Stimulated activated CD8-positive, alpha-beta memory T cell treated with anti-CD3 and anti-CD28 coated beads, Interleukin-2, amount 100 ng/mL, for 48 hours (primary cell): ENCODE measurements at regions not wholly inside any gene's neighbourhood (a gene's known extent, or its start where the extent isn't known, plus 50 kb on each side); places are given as distances from the start of the nearest gene placed in this dataset.
"Not testable (repeated sequence)": the region's sequence is repeated elsewhere in the genome, so short reads cannot be mapped to it uniquely, and the experiment has no call there.

Experiments used
- DNase-seq, 2 donors: peaks; one replicate each; pipeline ENCODE4 v3.0.0-alpha.2; 2020; ENCODE audit warnings: low read depth in 2 of 2

- no peak for DNase-seq
Measured at GRCh38 chrX:9379697-9380551, 84.9 kb upstream of the TBL1X start.

DNA sequence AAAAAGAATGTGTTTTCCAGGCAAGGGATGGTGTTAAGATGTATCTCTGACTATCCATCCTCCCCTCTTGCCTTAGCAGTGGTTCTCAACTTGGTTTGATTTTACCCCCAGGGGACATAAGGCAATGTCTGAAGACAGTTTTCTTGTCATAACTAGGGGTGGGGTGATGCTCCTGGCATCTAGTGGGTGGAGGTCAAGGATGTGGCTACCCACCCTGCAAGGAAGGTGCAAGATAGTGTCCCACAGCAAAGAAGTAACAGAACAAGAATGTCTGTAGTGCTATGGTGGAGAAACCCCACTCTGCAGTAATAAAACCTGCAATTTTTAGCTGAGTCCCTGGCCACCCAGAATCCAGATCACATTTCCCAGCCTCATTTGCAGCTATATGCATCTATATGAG lies 81.2 kb upstream of the TBL1X start:
- no peak for DNase-seq

GRCh38 chrX:9388450-9388849 lies 76.4 kb upstream of the TBL1X start:
- DNase-seq, result no peak

DNA sequence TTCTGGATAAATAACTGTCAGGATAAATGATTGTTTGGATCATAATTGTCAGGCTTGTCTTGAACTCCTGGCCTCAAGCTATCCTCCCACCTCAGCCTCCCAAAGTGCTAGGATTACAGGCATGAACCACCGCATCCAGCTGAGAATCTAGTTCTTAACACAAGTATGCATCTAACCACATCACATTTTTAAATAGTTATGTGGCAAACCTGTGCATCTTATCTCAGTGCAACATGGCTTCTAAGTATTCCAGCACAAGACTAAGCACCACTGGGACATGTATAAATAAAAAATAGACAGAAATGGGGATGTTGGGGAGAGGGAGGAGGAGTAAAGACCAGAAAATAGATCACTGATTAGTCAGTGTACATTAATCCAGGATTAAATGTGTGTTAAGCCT lies 74.7 kb upstream of the TBL1X start:
- DNase-seq, result no peak

DNA sequence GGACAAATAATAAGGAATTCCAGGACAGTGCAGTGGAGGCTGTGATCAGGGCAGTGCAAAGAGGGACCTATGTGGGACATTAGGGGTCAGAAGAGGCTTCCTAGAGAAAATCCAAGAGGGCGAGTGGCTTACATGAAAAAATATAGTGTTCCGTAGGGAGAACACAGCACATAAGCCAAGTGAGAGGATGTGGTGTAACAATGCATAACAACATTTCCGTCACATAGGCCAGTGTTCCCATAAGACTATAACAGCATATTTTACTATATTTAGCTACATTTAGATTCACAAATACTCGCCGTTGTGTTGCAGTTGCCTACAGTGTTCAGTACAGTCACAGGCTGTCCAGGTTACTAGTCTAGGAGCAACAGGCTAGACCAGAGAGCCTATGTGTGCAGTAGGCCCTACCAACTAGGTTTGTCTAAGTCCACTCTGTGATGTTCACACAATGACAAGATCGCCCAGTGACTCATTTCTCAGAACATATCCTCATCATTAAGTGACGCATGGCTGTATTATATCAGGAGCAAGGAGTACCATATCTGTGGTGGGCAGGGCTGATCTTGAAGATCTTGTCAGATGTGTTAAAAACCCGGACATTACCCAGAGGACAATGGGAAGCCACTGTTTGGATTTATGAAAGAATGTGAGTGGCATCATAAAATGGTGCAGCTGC lies 74.0 kb upstream of the TBL1X start:
- DNase-seq, result no peak

DNA sequence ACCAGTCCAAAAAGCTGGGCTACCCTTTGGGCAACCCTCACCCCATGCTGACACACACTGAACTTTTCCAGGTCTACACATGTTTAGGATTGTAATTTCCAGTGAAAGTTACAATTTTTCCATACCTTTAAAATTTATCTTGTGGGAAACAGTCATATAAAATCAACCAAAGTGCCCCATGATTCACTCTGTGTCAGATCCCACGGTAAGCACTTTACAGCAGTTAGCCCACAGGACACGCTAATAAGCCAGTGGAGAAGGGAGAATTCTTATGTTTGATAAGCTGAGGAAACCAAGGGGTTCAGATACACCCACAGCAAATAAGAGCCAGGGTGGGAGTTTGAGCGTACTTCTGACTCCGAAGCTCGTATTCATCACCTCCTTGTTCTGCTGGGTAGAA lies 72.4 kb upstream of the TBL1X start:
- DNase-seq, result no peak

GRCh38 chrX:9393571-9393970 lies 71.3 kb upstream of the TBL1X start:
- no peak for DNase-seq

GRCh38 chrX:9394212-9394611 lies 70.6 kb upstream of the TBL1X start:
- no peak for DNase-seq

GRCh38 chrX:9396930-9397329 lies 67.9 kb upstream of the TBL1X start:
- DNase-seq, result no peak

GRCh38 chrX:9401051-9401450 lies 63.8 kb upstream of the TBL1X start:
- DNase-seq, result no peak

DNA sequence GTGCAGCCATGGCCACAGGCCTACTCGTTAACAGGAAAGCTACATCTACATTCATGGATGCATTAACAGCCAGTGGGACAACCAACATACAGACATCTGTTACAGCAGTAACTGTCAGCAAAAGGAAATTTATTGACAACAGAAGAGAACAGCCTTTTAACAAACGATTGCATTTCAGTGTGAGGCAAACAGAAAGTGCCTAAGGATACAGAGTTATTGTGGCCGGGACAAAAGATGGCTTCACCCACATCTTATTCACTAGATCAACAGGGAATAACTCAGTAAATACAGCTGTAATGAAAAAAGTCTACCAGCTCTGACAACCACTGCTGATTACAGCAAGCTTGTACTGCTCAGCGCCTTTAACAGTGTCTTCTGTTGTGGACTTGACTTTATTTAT lies 61.5 kb upstream of the TBL1X start:
- no peak for DNase-seq

- DNase-seq, result not testable (repeated sequence)
Measured at GRCh38 chrX:9405635-9406034, 59.2 kb upstream of the TBL1X start.

DNA sequence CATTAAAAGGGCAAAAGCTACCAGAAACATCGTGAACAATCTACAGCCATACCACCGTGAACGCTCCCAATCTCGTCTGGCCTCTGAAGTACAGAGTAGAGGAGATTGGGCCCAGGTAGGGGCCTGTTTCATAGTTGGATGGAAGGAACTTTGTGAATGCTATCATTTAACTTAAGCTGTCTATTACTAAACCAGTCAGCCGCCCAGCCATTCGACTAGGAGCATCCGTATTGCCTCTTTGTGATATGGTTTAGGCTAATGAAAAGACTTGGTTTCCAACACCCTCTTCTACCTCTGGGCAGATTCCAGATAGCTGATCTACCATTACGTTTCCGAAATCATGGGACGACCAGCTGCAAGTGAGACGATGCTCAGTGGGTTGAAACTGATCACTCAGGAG lies 54.0 kb upstream of the TBL1X start:
- DNase-seq, result not testable (repeated sequence)

GRCh38 chrX:9411682-9412081 lies 53.2 kb upstream of the TBL1X start:
- not testable (repeated sequence) for DNase-seq

DNA sequence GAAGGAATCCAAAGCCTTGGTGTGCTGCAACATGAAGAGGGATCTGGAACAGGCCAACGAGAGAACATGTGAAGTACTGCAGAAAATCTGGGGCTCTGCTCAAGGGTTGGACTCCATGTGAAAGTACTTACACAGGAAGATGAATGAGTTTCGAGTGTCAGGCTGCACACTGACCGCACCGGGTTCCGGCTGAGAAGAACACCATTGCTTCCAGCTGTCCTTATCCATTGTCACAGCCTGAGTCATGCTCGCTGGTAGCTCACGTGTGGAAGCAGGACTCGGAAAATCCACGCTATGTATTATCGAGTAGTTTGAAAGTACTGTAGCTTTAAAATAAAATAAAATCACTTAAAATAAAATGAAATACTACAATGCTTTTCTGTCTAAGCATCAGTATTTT lies 50.4 kb upstream of the TBL1X start:
- no peak for DNase-seq
